ENCODE measurements at regions not wholly inside any gene's neighbourhood (a gene's known extent, or its start where the extent isn't known, plus 50 kb on each side); places are given as distances from the start of the nearest gene placed in this dataset.

- Mint-ChIP-seq H3K27ac (ENCODE audit: unreplicated experiment) (no peak overlapping the region), H3K4me1 (ENCODE audit: low read depth, unreplicated experiment) (peaks cover 5% of the 10 kb centered on the region), H3K4me3 (ENCODE audit: unreplicated experiment) (no peak overlapping the region), H3K27me3 (ENCODE audit: low read depth, unreplicated experiment) (peaks cover 7% of the 10 kb centered on the region), H3K36me3 (ENCODE audit: low read depth, unreplicated experiment) (no peaks in the 10 kb centered on the region), H3K9me3 (ENCODE audit: unreplicated experiment) (no peaks in the 10 kb centered on the region)
- TF ChIP-seq CTCF (IDR thresholded peaks at IDR 0.05; ENCODE audit: insufficient read depth, low read depth, low read length) (no peak), EZH2 (IDR thresholded peaks at IDR 0.05; ENCODE audit: insufficient read depth, low read length) (no peak)
- H2AFZ ChIP-seq (ENCODE audit: low read depth, low read length) = no peak overlapping the region
- no peak overlapping the region for H3K9ac ChIP-seq (ENCODE audit: low read length)
- no peaks in the 10 kb centered on the region for H3K79me2 ChIP-seq (ENCODE audit: insufficient read depth, low read length)
- H3K27me3 ChIP-seq (ENCODE audit: insufficient read depth, low read length) = no peaks in the 10 kb centered on the region
- no peaks in the 10 kb centered on the region for H3K9me3 ChIP-seq (ENCODE audit: insufficient read depth, low read depth, low read length)
- no peaks in the 10 kb centered on the region for H3K4me1 ChIP-seq (ENCODE audit: insufficient read depth, low read length)
- H3K4me3 ChIP-seq (ENCODE audit: insufficient read depth, low read depth, low read length) = no peak overlapping the region
- DNase-seq (ENCODE audit: low read depth) (no peak), FAIRE-seq (no peak)
- no peaks in the 10 kb centered on the region for H3K36me3 ChIP-seq (ENCODE audit: insufficient read depth, low read length)
- H3K27ac ChIP-seq (ENCODE audit: low read depth, low read length) = no peak overlapping the region
- H3K4me2 ChIP-seq (ENCODE audit: low read length) = no peak overlapping the region
- H4K20me1 ChIP-seq (ENCODE audit: insufficient read depth, low read length) = no peaks in the 10 kb centered on the region
Measured at GRCh38 chr14:97760050-97760449, 962.9 kb downstream of the VRK1 start.

GRCh38 chr14:97762386-97762785, 965.2 kb downstream of the VRK1 start:
- Histone ChIP-seq H3K4me2 (ENCODE audit: low read length) (no peak overlapping the region), H3K79me2 (ENCODE audit: insufficient read depth, low read length) (no peaks in the 10 kb centered on the region), H3K27me3 (ENCODE audit: insufficient read depth, low read length) (no peaks in the 10 kb centered on the region), H3K9me3 (ENCODE audit: insufficient read depth, low read depth, low read length) (no peaks in the 10 kb centered on the region), H3K4me3 (ENCODE audit: insufficient read depth, low read depth, low read length) (no peak overlapping the region), H3K9ac (ENCODE audit: low read length) (no peak overlapping the region), H2AFZ (ENCODE audit: low read depth, low read length) (no peak overlapping the region), H3K27ac (ENCODE audit: low read depth, low read length) (no peak overlapping the region), H3K36me3 (ENCODE audit: insufficient read depth, low read length) (no peaks in the 10 kb centered on the region), H3K4me1 (ENCODE audit: insufficient read depth, low read length) (no peaks in the 10 kb centered on the region), H4K20me1 (ENCODE audit: insufficient read depth, low read length) (no peaks in the 10 kb centered on the region)
- peaks cover 3% of the 10 kb centered on the region for H3K4me1 Mint-ChIP-seq (ENCODE audit: low read depth, unreplicated experiment)
- no peak overlapping the region for H3K27ac Mint-ChIP-seq (ENCODE audit: unreplicated experiment)
- FAIRE-seq (no peak), DNase-seq (ENCODE audit: low read depth) (no peak)
- no peak for TF ChIP-seq CTCF (IDR thresholded peaks at IDR 0.05; ENCODE audit: insufficient read depth, low read depth, low read length)
- TF ChIP-seq EZH2 (IDR thresholded peaks at IDR 0.05; ENCODE audit: insufficient read depth, low read length) = no peak
- H3K9me3 Mint-ChIP-seq (ENCODE audit: unreplicated experiment) = peaks cover 4% of the 10 kb centered on the region
- H3K4me3 Mint-ChIP-seq (ENCODE audit: unreplicated experiment) = no peak overlapping the region
- no peaks in the 10 kb centered on the region for H3K36me3 Mint-ChIP-seq (ENCODE audit: low read depth, unreplicated experiment)
- peaks cover 15% of the 10 kb centered on the region for H3K27me3 Mint-ChIP-seq (ENCODE audit: low read depth, unreplicated experiment)

- Histone ChIP-seq H3K36me3 (ENCODE audit: insufficient read depth, low read length) (no peaks in the 10 kb centered on the region), H3K4me3 (ENCODE audit: insufficient read depth, low read depth, low read length) (no peak overlapping the region), H3K79me2 (ENCODE audit: insufficient read depth, low read length) (no peaks in the 10 kb centered on the region), H3K9me3 (ENCODE audit: insufficient read depth, low read depth, low read length) (peaks cover 8% of the 10 kb centered on the region), H2AFZ (ENCODE audit: low read depth, low read length) (no peak overlapping the region), H3K27me3 (ENCODE audit: insufficient read depth, low read length) (no peaks in the 10 kb centered on the region), H3K4me2 (ENCODE audit: low read length) (no peak overlapping the region), H3K27ac (ENCODE audit: low read depth, low read length) (no peak overlapping the region), H3K9ac (ENCODE audit: low read length) (no peak overlapping the region), H4K20me1 (ENCODE audit: insufficient read depth, low read length) (no peaks in the 10 kb centered on the region), H3K4me1 (ENCODE audit: insufficient read depth, low read length) (no peaks in the 10 kb centered on the region)
- Mint-ChIP-seq H3K4me3 (ENCODE audit: unreplicated experiment) (no peak overlapping the region), H3K9me3 (ENCODE audit: unreplicated experiment) (no peaks in the 10 kb centered on the region), H3K27me3 (ENCODE audit: low read depth, unreplicated experiment) (peaks cover 26% of the 10 kb centered on the region), H3K36me3 (ENCODE audit: low read depth, unreplicated experiment) (no peaks in the 10 kb centered on the region), H3K4me1 (ENCODE audit: low read depth, unreplicated experiment) (no peaks in the 10 kb centered on the region), H3K27ac (ENCODE audit: unreplicated experiment) (no peak overlapping the region)
- DNase-seq (ENCODE audit: low read depth) (peak; percentile 57), FAIRE-seq (no peak)
- TF ChIP-seq CTCF (IDR thresholded peaks at IDR 0.05; ENCODE audit: insufficient read depth, low read depth, low read length) = no peak
- TF ChIP-seq EZH2 (IDR thresholded peaks at IDR 0.05; ENCODE audit: insufficient read depth, low read length) = no peak
Measured at GRCh38 chr14:97771340-97772045, 974.3 kb downstream of the VRK1 start.

Data from astrocyte (in vitro differentiated cells and primary cell).